ENCODE measurements at regions not wholly inside any gene's neighbourhood (a gene's known extent, or its start where the extent isn't known, plus 50 kb on each side); places are given as distances from the start of the nearest gene placed in this dataset.

DNA sequence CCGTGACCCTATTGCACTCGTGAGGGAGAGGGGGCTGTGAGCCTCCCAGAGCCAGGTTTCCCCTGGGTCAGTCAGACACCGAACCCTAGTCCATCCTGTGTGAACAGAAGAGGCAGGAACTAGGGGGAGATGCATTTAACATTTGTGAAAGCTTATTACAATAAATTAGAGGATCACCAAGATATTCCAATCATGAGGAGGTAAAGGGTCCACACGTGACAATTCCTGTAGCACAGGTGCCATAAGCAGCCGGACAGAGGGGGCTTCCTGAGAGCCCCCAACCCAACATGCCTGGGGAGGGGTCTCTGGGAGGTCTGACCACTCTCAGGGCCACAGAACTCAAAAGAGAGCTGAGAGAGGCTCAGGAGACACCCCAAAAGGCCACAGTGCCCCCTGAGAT, 93.3 kb downstream of the KCNF1 start (continued):
- TF ChIP-seq, protein P1, sequence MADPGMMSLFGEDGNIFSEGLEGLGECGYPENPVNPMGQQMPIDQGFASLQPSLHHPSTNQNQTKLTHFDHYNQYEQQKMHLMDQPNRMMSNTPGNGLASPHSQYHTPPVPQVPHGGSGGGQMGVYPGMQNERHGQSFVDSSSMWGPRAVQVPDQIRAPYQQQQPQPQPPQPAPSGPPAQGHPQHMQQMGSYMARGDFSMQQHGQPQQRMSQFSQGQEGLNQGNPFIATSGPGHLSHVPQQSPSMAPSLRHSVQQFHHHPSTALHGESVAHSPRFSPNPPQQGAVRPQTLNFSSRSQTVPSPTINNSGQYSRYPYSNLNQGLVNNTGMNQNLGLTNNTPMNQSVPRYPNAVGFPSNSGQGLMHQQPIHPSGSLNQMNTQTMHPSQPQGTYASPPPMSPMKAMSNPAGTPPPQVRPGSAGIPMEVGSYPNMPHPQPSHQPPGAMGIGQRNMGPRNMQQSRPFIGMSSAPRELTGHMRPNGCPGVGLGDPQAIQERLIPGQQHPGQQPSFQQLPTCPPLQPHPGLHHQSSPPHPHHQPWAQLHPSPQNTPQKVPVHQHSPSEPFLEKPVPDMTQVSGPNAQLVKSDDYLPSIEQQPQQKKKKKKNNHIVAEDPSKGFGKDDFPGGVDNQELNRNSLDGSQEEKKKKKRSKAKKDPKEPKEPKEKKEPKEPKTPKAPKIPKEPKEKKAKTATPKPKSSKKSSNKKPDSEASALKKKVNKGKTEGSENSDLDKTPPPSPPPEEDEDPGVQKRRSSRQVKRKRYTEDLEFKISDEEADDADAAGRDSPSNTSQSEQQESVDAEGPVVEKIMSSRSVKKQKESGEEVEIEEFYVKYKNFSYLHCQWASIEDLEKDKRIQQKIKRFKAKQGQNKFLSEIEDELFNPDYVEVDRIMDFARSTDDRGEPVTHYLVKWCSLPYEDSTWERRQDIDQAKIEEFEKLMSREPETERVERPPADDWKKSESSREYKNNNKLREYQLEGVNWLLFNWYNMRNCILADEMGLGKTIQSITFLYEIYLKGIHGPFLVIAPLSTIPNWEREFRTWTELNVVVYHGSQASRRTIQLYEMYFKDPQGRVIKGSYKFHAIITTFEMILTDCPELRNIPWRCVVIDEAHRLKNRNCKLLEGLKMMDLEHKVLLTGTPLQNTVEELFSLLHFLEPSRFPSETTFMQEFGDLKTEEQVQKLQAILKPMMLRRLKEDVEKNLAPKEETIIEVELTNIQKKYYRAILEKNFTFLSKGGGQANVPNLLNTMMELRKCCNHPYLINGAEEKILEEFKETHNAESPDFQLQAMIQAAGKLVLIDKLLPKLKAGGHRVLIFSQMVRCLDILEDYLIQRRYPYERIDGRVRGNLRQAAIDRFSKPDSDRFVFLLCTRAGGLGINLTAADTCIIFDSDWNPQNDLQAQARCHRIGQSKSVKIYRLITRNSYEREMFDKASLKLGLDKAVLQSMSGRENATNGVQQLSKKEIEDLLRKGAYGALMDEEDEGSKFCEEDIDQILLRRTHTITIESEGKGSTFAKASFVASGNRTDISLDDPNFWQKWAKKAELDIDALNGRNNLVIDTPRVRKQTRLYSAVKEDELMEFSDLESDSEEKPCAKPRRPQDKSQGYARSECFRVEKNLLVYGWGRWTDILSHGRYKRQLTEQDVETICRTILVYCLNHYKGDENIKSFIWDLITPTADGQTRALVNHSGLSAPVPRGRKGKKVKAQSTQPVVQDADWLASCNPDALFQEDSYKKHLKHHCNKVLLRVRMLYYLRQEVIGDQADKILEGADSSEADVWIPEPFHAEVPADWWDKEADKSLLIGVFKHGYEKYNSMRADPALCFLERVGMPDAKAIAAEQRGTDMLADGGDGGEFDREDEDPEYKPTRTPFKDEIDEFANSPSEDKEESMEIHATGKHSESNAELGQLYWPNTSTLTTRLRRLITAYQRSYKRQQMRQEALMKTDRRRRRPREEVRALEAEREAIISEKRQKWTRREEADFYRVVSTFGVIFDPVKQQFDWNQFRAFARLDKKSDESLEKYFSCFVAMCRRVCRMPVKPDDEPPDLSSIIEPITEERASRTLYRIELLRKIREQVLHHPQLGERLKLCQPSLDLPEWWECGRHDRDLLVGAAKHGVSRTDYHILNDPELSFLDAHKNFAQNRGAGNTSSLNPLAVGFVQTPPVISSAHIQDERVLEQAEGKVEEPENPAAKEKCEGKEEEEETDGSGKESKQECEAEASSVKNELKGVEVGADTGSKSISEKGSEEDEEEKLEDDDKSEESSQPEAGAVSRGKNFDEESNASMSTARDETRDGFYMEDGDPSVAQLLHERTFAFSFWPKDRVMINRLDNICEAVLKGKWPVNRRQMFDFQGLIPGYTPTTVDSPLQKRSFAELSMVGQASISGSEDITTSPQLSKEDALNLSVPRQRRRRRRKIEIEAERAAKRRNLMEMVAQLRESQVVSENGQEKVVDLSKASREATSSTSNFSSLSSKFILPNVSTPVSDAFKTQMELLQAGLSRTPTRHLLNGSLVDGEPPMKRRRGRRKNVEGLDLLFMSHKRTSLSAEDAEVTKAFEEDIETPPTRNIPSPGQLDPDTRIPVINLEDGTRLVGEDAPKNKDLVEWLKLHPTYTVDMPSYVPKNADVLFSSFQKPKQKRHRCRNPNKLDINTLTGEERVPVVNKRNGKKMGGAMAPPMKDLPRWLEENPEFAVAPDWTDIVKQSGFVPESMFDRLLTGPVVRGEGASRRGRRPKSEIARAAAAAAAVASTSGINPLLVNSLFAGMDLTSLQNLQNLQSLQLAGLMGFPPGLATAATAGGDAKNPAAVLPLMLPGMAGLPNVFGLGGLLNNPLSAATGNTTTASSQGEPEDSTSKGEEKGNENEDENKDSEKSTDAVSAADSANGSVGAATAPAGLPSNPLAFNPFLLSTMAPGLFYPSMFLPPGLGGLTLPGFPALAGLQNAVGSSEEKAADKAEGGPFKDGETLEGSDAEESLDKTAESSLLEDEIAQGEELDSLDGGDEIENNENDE (IDR thresholded peaks at IDR 0.05; ENCODE audit: insufficient replicate concordance, low read length): no peak
- TF ChIP-seq CHD2 (IDR thresholded peaks at IDR 0.05; ENCODE audit: low read length) (no peak), BCL11A (IDR thresholded peaks at IDR 0.05; ENCODE audit: low read depth in 2 of 2, low read length in 2 of 2) (no peak), CREB1 (IDR thresholded peaks at IDR 0.05) (no peak), CBX8 (IDR thresholded peaks at IDR 0.05; ENCODE audit: borderline replicate concordance, low read depth, low read length) (no peak), KDM1A (IDR thresholded peaks at IDR 0.05; ENCODE audit: borderline replicate concordance, low read length) (no peak), ZNF274 (IDR thresholded peaks at IDR 0.05; ENCODE audit: borderline replicate concordance, extremely low read depth, low read length) (no peak), RFX5 (IDR thresholded peaks at IDR 0.05; ENCODE audit: borderline replicate concordance, low read depth, low read length) (no peak)
- TF ChIP-seq, protein P2, sequence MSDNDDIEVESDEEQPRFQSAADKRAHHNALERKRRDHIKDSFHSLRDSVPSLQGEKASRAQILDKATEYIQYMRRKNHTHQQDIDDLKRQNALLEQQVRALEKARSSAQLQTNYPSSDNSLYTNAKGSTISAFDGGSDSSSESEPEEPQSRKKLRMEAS (IDR thresholded peaks at IDR 0.05): no peak

Data from H1 (cell line).